GM23338 (cell line): ENCODE measurements at regions not wholly inside any gene's neighbourhood (a gene's known extent, or its start where the extent isn't known, plus 50 kb on each side); places are given as distances from the start of the nearest gene placed in this dataset.

Experiments used
- ATAC-seq: fragments of 200-7000 bp; cut with Tn5 transposase; 3 replicates; pipeline ENCODE4 v1.9.1; 2020
- DNase-seq: peaks from one replicate; pipeline ENCODE4 v3.0.0-alpha.2; 2015; ENCODE audit warnings: low spot score
- H2AFZ ChIP-seq: fragments of 200-600 bp; sonication (generic); 2 replicates; pipeline ENCODE4 v1.8.0; 2016; ENCODE audit warnings: antibody characterized with exemption, mild to moderate bottlenecking, moderate library complexity
- H3F3A ChIP-seq: fragments of 200-600 bp; sonication (generic); replicated peaks from 2 replicates; pipeline ENCODE4 v1.8.0; 2017; ENCODE audit warnings: antibody characterized with exemption, mixed run types, low read depth
- H3K27ac ChIP-seq: fragments of 200-600 bp; sonication (generic); 2 replicates; pipeline ENCODE4 v1.6.1; 2016; ENCODE audit warnings: low read depth
- H3K27me3 ChIP-seq: fragments of 200-600 bp; sonication (generic); 2 replicates; pipeline ENCODE4 v1.8.0; 2016; ENCODE audit warnings: mild to moderate bottlenecking, mixed run types, moderate library complexity; ENCODE audit not compliant: insufficient read depth
- H3K36me3 ChIP-seq: fragments of 200-600 bp; sonication (generic); 2 replicates; pipeline ENCODE4 v1.8.0; 2016; ENCODE audit warnings: mild to moderate bottlenecking; ENCODE audit not compliant: insufficient read depth
- H3K4me1 ChIP-seq: fragments of 200-600 bp; sonication (generic); 2 replicates; pipeline ENCODE4 v1.8.0; 2016; ENCODE audit warnings: mild to moderate bottlenecking, moderate library complexity; ENCODE audit not compliant: insufficient read depth
- H3K4me2 ChIP-seq: fragments of 200-600 bp; sonication (generic); 2 replicates; pipeline ENCODE4 v1.7.1; 2017; ENCODE audit warnings: mixed run types
- H3K4me3 ChIP-seq: fragments of 200-600 bp; sonication (generic); 2 replicates; pipeline ENCODE4 v1.6.1; 2016; ENCODE audit warnings: mixed run types
- H3K79me2 ChIP-seq: fragments of 200-600 bp; sonication (generic); replicated peaks from 2 replicates; pipeline ENCODE4 v1.8.0; 2017; ENCODE audit warnings: mild to moderate bottlenecking; ENCODE audit not compliant: insufficient read depth
- H3K9me2 ChIP-seq: fragments of 200-600 bp; sonication (generic); 2 replicates; pipeline ENCODE4 v1.8.0; 2017; ENCODE audit not compliant: insufficient read depth
- H4K20me1 ChIP-seq: fragments of 200-600 bp; sonication (generic); replicated peaks from 2 replicates; pipeline ENCODE4 v1.8.0; 2017; ENCODE audit warnings: mild to moderate bottlenecking; ENCODE audit not compliant: insufficient read depth
- H3K27ac Mint-ChIP-seq: 2 replicates; pipeline ENCODE4 v1.8.0; 2020; ENCODE audit warnings: inconsistent platforms, mild to moderate bottlenecking, moderate library complexity, mixed read lengths
- H3K27me3 Mint-ChIP-seq: 3 replicates; pipeline ENCODE4 v1.8.0; 2022; ENCODE audit warnings: low read depth, mild to moderate bottlenecking, moderate library complexity, mixed read lengths, inconsistent platforms; ENCODE audit not compliant: insufficient read depth, poor library complexity
- H3K36me3 Mint-ChIP-seq: 3 replicates; pipeline ENCODE4 v1.8.0; 2021; ENCODE audit warnings: low read depth, mild to moderate bottlenecking, inconsistent platforms, moderate library complexity, mixed read lengths
- H3K4me1 Mint-ChIP-seq: 3 replicates; pipeline ENCODE4 v1.8.0; 2020; ENCODE audit warnings: mild to moderate bottlenecking, inconsistent platforms, mixed read lengths
- H3K4me3 Mint-ChIP-seq: 3 replicates; pipeline ENCODE4 v1.8.0; 2021; ENCODE audit warnings: moderate library complexity, mild to moderate bottlenecking, inconsistent platforms, mixed read lengths
- H3K9me3 Mint-ChIP-seq: 3 replicates; pipeline ENCODE4 v1.8.0; 2020; ENCODE audit warnings: moderate library complexity, mild to moderate bottlenecking, inconsistent platforms, mixed read lengths
- CREB1 ChIP-seq: fragments of 250-450 bp; sonication (Bioruptor Pico); IDR thresholded peaks from 2 replicates; pipeline ENCODE4 v1.5.0; 2020; ENCODE audit warnings: low read depth, mild to moderate bottlenecking, moderate library complexity
- EZH2 ChIP-seq: fragments of 200-600 bp; sonication (generic); IDR thresholded peaks from one replicate; pipeline ENCODE4 v1.8.0; 2017; ENCODE audit warnings: antibody characterized with exemption, mild to moderate bottlenecking, low read depth; ENCODE audit not compliant: unreplicated experiment
- EZH2phosphoT487 ChIP-seq: fragments of 200-600 bp; sonication (generic); IDR thresholded peaks from one replicate; pipeline ENCODE4 v1.8.1; 2018; ENCODE audit warnings: antibody characterized with exemption; ENCODE audit not compliant: unreplicated experiment
- JUNB ChIP-seq: IDR thresholded peaks from one replicate; pipeline ENCODE4 v1.6.1; 2016; ENCODE audit warnings: antibody characterized with exemption; ENCODE audit not compliant: unreplicated experiment
- NANOG ChIP-seq: IDR thresholded peaks from 2 replicates; pipeline ENCODE4 v1.6.1; 2016; ENCODE audit warnings: antibody characterized with exemption, borderline replicate concordance
- POLR2AphosphoS5 ChIP-seq: IDR thresholded peaks from 2 replicates; pipeline ENCODE4 v1.6.1; 2016; ENCODE audit warnings: antibody characterized with exemption, low read depth
- REST ChIP-seq: IDR thresholded peaks from one replicate; pipeline ENCODE4 v1.6.1; 2018; ENCODE audit warnings: antibody characterized with exemption; ENCODE audit not compliant: unreplicated experiment
- STAT1 ChIP-seq: IDR thresholded peaks from one replicate; pipeline ENCODE4 v1.6.1; 2016; ENCODE audit warnings: antibody characterized with exemption; ENCODE audit not compliant: unreplicated experiment
- ZNF114 ChIP-seq: fragments of 250-450 bp; sonication (Bioruptor Pico); IDR thresholded peaks from 2 replicates; pipeline ENCODE4 v1.5.0; 2020; ENCODE audit warnings: mild to moderate bottlenecking, moderate library complexity
- TF ChIP-seq, protein P1 (sequence below), 2 experiments: fragments of 200-600 bp in 1 of 2; sonication (generic) in 1 of 2; conservative IDR thresholded peaks; 2 replicates each; pipeline versions ENCODE4 v1.5.1 to v1.6.1; 2016 to 2017; ENCODE audit warnings: antibody characterized with exemption in 2 of 2, low read depth in 2 of 2, mild to moderate bottlenecking in 2 of 2, moderate library complexity in 1 of 2

- Histone ChIP-seq H3K27me3 (no peaks in the 10 kb centered on the region), H3K79me2 (no peaks in the 10 kb centered on the region), H3K4me1 (no peaks in the 10 kb centered on the region), H3K27ac (no peak overlapping the region), H3K4me2 (no peak overlapping the region), H4K20me1 (no peaks in the 10 kb centered on the region), H3K4me3 (no peak overlapping the region), H3K9me2 (no peaks in the 10 kb centered on the region), H2AFZ (no peak overlapping the region), H3F3A (no peaks in the 10 kb centered on the region), H3K36me3 (no peaks in the 10 kb centered on the region)
- Mint-ChIP-seq H3K9me3 (no peaks in the 10 kb centered on the region), H3K36me3 (no peaks in the 10 kb centered on the region; the same call in 2 of the 3 replicates), H3K27ac (no peak overlapping the region), H3K4me1 (no peaks in the 10 kb centered on the region; the same call in 2 of the 3 replicates), H3K27me3 (no peaks in the 10 kb centered on the region), H3K4me3 (no peak overlapping the region)
- no peak for DNase-seq
- ATAC-seq, result no peak
- TF ChIP-seq POLR2AphosphoS5 (no peak), JUNB (no peak), EZH2 (no peak), NANOG (no peak), ZNF114 (CRISPR knock-in tag) (no peak), EZH2phosphoT487 (no peak)
- TF ChIP-seq, protein P1, sequence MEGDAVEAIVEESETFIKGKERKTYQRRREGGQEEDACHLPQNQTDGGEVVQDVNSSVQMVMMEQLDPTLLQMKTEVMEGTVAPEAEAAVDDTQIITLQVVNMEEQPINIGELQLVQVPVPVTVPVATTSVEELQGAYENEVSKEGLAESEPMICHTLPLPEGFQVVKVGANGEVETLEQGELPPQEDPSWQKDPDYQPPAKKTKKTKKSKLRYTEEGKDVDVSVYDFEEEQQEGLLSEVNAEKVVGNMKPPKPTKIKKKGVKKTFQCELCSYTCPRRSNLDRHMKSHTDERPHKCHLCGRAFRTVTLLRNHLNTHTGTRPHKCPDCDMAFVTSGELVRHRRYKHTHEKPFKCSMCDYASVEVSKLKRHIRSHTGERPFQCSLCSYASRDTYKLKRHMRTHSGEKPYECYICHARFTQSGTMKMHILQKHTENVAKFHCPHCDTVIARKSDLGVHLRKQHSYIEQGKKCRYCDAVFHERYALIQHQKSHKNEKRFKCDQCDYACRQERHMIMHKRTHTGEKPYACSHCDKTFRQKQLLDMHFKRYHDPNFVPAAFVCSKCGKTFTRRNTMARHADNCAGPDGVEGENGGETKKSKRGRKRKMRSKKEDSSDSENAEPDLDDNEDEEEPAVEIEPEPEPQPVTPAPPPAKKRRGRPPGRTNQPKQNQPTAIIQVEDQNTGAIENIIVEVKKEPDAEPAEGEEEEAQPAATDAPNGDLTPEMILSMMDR (conservative IDR thresholded peaks at IDR 0.05; ENCODE audit: low read depth in 2 of 2), result no peak
These were observed 209.2 kb upstream of the PTGFR start for GRCh38 chr1:78281580-78281979.

- Histone ChIP-seq H4K20me1 (no peaks in the 10 kb centered on the region), H3K4me2 (no peak overlapping the region), H3K9me2 (no peaks in the 10 kb centered on the region), H2AFZ (no peak overlapping the region), H3F3A (no peaks in the 10 kb centered on the region), H3K4me3 (no peak overlapping the region), H3K27ac (no peak overlapping the region), H3K27me3 (no peaks in the 10 kb centered on the region), H3K4me1 (no peaks in the 10 kb centered on the region), H3K36me3 (no peaks in the 10 kb centered on the region), H3K79me2 (no peaks in the 10 kb centered on the region)
- H3K4me3 Mint-ChIP-seq, result no peak overlapping the region
- no peaks in the 10 kb centered on the region for H3K9me3 Mint-ChIP-seq
- H3K4me1 Mint-ChIP-seq, result no peaks in the 10 kb centered on the region
- no peaks in the 10 kb centered on the region for H3K27me3 Mint-ChIP-seq
- H3K36me3 Mint-ChIP-seq, result no peaks in the 10 kb centered on the region; the same call in 2 of the 3 replicates
- ATAC-seq (no peak), DNase-seq (no peak)
- no peak overlapping the region for H3K27ac Mint-ChIP-seq
- TF ChIP-seq CREB1 (CRISPR knock-in tag), result no peak
- TF ChIP-seq, protein P1 (conservative IDR thresholded peaks at IDR 0.05; ENCODE audit: low read depth in 2 of 2), result no peak
- TF ChIP-seq EZH2phosphoT487, result no peak
- no peak for TF ChIP-seq STAT1
- no peak for TF ChIP-seq REST
These were observed 207.1 kb upstream of the PTGFR start for GRCh38 chr1:78283691-78284090.
